WTC11 (cell line): ENCODE measurements at regions not wholly inside any gene's neighbourhood (a gene's known extent, or its start where the extent isn't known, plus 50 kb on each side); places are given as distances from the start of the nearest gene placed in this dataset.

ENCODE experiments used
- ATAC-seq: fragments of 200-7000 bp; cut with Tn5 transposase; 2 replicates; pipeline ENCODE4 v1.10.0; 2021; ENCODE audit warnings: mild to moderate bottlenecking, moderate library complexity
- CTCF ChIA-PET: fragments of 300-600 bp; sonication (Branson Sonifier 250); formaldehyde crosslinking; loops from one replicate; lab custom pipeline; 2021; ENCODE audit warnings: antibody characterized with exemption; lab: Charles Lee
- POLR2A ChIA-PET: fragments of 350-600 bp; sonication (Branson Sonifier 250); formaldehyde crosslinking; loops from one replicate; lab custom pipeline; 2021; ENCODE audit warnings: antibody characterized with exemption; lab: Charles Lee
- DNase-seq: peaks from one replicate; pipeline ENCODE4 v3.0.0; 2021; ENCODE audit warnings: low spot score
- H3K27ac Mint-ChIP-seq: 2 replicates; pipeline ENCODE4 v1.8.0; 2021; ENCODE audit warnings: mixed read lengths
- H3K27me3 Mint-ChIP-seq: 2 replicates; pipeline ENCODE4 v1.8.0; 2021; ENCODE audit warnings: low read depth, mild to moderate bottlenecking, moderate library complexity, mixed read lengths
- H3K36me3 Mint-ChIP-seq: 2 replicates; pipeline ENCODE4 v1.8.0; 2021; ENCODE audit warnings: mixed read lengths
- H3K4me1 Mint-ChIP-seq: 2 replicates; pipeline ENCODE4 v1.8.0; 2022; ENCODE audit warnings: mixed read lengths
- H3K4me3 Mint-ChIP-seq: 2 replicates; pipeline ENCODE4 v1.8.0; 2021; ENCODE audit warnings: mild to moderate bottlenecking, moderate library complexity, mixed read lengths
- H3K9me3 Mint-ChIP-seq: 2 replicates; pipeline ENCODE4 v1.8.0; 2021; ENCODE audit warnings: mixed read lengths
- AR ChIP-seq: fragments of 250-450 bp; sonication (Bioruptor Pico); IDR thresholded peaks from 2 replicates; pipeline ENCODE4 v1.9.0; 2021; ENCODE audit warnings: mild to moderate bottlenecking
- E2F5 ChIP-seq: sonication (generic); formaldehyde crosslinking; IDR thresholded peaks from 2 replicates; pipeline ENCODE4 v1.8.1; 2022; ENCODE audit warnings: mild to moderate bottlenecking, moderate library complexity, missing genetic modification reagents
- FOXJ3 ChIP-seq: sonication (generic); formaldehyde crosslinking; IDR thresholded peaks from 2 replicates; pipeline ENCODE4 v1.9.0; 2021; ENCODE audit warnings: missing genetic modification reagents, mild to moderate bottlenecking, borderline replicate concordance
- FOXP1 ChIP-seq: sonication (generic); formaldehyde crosslinking; IDR thresholded peaks from 2 replicates; pipeline ENCODE4 v1.8.0; 2022; ENCODE audit warnings: missing genetic modification reagents, mild to moderate bottlenecking, moderate library complexity, borderline replicate concordance
- IRF2 ChIP-seq: sonication (generic); formaldehyde crosslinking; IDR thresholded peaks from 2 replicates; pipeline ENCODE4 v1.8.0; 2022; ENCODE audit warnings: low read depth, missing genetic modification reagents, borderline replicate concordance
- MYBL2 ChIP-seq: sonication (generic); formaldehyde crosslinking; IDR thresholded peaks from 2 replicates; pipeline ENCODE4 v1.8.1; 2023; ENCODE audit warnings: mild to moderate bottlenecking, moderate library complexity, missing genetic modification reagents
- SOX15 ChIP-seq: fragments of 250-450 bp; sonication (Bioruptor Pico); IDR thresholded peaks from 2 replicates; pipeline ENCODE4 v1.9.0; 2021; ENCODE audit warnings: mild to moderate bottlenecking
- USF1 ChIP-seq: sonication (generic); formaldehyde crosslinking; IDR thresholded peaks from 2 replicates; pipeline ENCODE4 v1.8.0; 2022; ENCODE audit warnings: mild to moderate bottlenecking, missing genetic modification reagents
- ZNF121 ChIP-seq: sonication (generic); formaldehyde crosslinking; IDR thresholded peaks from 2 replicates; pipeline ENCODE4 v1.8.0; 2023; ENCODE audit warnings: missing genetic modification reagents
- ZNF396 ChIP-seq: fragments of 250-450 bp; sonication (Bioruptor Pico); IDR thresholded peaks from 2 replicates; pipeline ENCODE4 v1.8.0; 2021; ENCODE audit warnings: mild to moderate bottlenecking, moderate library complexity, borderline replicate concordance
- ZNF671 ChIP-seq: fragments of 250-450 bp; sonication (Bioruptor Pico); IDR thresholded peaks from 2 replicates; pipeline ENCODE4 v1.8.0; 2021; ENCODE audit warnings: mild to moderate bottlenecking
- ZSCAN18 ChIP-seq: fragments of 250-450 bp; sonication (Bioruptor Pico); IDR thresholded peaks from 2 replicates; pipeline ENCODE4 v2.1.2; 2022; ENCODE audit warnings: mild to moderate bottlenecking, moderate library complexity
- TF ChIP-seq, protein P1 (sequence below): sonication (generic); formaldehyde crosslinking; conservative IDR thresholded peaks from 2 replicates; pipeline ENCODE4 v1.8.1; 2022; ENCODE audit warnings: mild to moderate bottlenecking, missing genetic modification reagents
- TF ChIP-seq, protein P2 (sequence below): sonication (generic); formaldehyde crosslinking; IDR thresholded peaks from 2 replicates; pipeline ENCODE4 v1.8.0; 2023; ENCODE audit warnings: missing genetic modification reagents, mild to moderate bottlenecking, borderline replicate concordance
- TF ChIP-seq, protein P3 (sequence below): sonication (generic); formaldehyde crosslinking; IDR thresholded peaks from 2 replicates; pipeline ENCODE4 v1.8.0; 2022; ENCODE audit warnings: mild to moderate bottlenecking, missing genetic modification reagents
- TF ChIP-seq, protein P4 (sequence below): sonication (generic); formaldehyde crosslinking; IDR thresholded peaks from 2 replicates; pipeline ENCODE4 v1.8.1; 2023; ENCODE audit warnings: mild to moderate bottlenecking, moderate library complexity, missing genetic modification reagents
- TF ChIP-seq, protein P5 (sequence below): fragments of 200-600 bp; IDR thresholded peaks from 2 replicates; pipeline ENCODE4 v1.8.0; 2022; ENCODE audit warnings: antibody characterized with exemption
- TF ChIP-seq, protein P6 (sequence below): sonication (generic); formaldehyde crosslinking; IDR thresholded peaks from 2 replicates; pipeline ENCODE4 v1.8.0; 2022; ENCODE audit warnings: missing genetic modification reagents

DNA sequence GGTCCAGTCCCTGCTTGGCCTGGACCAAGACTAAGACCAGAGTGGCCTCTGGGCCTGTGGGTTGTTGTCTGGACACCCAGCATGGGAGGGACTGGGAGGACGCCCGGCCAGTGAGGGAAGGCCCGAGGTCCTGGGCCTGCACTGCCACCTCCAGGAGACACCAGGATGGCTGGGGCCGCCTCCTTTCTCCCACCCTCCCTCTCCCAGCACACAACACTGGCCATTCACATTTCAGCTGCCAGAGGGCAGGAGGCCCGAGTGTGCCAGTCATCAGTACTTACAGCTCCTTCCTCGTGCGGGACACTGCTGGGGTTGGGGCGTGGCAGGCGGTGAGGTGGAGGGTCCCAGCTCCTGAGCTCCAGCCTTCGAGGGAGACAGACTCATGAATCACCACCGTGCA lies 133.5 kb downstream of the ASB1 start:
- no peaks in the 10 kb centered on the region for H3K9me3 Mint-ChIP-seq
- DNase-seq (peak; percentile 56), ATAC-seq (peak; percentile 84)
- CTCF ChIA-PET: interaction anchor here (0.6 to 2.2 kb wide), 11 partner anchors 13 to 225 kb away, joined by 3 to 10 read pairs (median 5); no protein-coding TSS in a partner anchor
- no peaks in the 10 kb centered on the region; the same call in 1 of the 2 replicates for H3K27me3 Mint-ChIP-seq
- no peaks in the 10 kb centered on the region for H3K4me1 Mint-ChIP-seq
- POLR2A ChIA-PET: no interaction called here
- no peak overlapping the region for H3K27ac Mint-ChIP-seq
- H3K4me3 Mint-ChIP-seq: no peak overlapping the region
- no peaks in the 10 kb centered on the region for H3K36me3 Mint-ChIP-seq
- no peak for TF ChIP-seq E2F5 (CRISPR knock-in tag)
- TF ChIP-seq, protein P1, sequence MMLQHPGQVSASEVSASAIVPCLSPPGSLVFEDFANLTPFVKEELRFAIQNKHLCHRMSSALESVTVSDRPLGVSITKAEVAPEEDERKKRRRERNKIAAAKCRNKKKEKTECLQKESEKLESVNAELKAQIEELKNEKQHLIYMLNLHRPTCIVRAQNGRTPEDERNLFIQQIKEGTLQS (CRISPR knock-in tag): no peak
- no peak for TF ChIP-seq FOXJ3 (CRISPR knock-in tag)
- TF ChIP-seq ZSCAN18: no peak
- TF ChIP-seq IRF2: no peak
- no peak for TF ChIP-seq MYBL2
- TF ChIP-seq, protein P2, sequence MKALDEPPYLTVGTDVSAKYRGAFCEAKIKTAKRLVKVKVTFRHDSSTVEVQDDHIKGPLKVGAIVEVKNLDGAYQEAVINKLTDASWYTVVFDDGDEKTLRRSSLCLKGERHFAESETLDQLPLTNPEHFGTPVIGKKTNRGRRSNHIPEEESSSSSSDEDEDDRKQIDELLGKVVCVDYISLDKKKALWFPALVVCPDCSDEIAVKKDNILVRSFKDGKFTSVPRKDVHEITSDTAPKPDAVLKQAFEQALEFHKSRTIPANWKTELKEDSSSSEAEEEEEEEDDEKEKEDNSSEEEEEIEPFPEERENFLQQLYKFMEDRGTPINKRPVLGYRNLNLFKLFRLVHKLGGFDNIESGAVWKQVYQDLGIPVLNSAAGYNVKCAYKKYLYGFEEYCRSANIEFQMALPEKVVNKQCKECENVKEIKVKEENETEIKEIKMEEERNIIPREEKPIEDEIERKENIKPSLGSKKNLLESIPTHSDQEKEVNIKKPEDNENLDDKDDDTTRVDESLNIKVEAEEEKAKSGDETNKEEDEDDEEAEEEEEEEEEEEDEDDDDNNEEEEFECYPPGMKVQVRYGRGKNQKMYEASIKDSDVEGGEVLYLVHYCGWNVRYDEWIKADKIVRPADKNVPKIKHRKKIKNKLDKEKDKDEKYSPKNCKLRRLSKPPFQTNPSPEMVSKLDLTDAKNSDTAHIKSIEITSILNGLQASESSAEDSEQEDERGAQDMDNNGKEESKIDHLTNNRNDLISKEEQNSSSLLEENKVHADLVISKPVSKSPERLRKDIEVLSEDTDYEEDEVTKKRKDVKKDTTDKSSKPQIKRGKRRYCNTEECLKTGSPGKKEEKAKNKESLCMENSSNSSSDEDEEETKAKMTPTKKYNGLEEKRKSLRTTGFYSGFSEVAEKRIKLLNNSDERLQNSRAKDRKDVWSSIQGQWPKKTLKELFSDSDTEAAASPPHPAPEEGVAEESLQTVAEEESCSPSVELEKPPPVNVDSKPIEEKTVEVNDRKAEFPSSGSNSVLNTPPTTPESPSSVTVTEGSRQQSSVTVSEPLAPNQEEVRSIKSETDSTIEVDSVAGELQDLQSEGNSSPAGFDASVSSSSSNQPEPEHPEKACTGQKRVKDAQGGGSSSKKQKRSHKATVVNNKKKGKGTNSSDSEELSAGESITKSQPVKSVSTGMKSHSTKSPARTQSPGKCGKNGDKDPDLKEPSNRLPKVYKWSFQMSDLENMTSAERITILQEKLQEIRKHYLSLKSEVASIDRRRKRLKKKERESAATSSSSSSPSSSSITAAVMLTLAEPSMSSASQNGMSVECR (CRISPR knock-in tag): no peak
- TF ChIP-seq, protein P3, sequence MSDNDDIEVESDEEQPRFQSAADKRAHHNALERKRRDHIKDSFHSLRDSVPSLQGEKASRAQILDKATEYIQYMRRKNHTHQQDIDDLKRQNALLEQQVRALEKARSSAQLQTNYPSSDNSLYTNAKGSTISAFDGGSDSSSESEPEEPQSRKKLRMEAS (CRISPR knock-in tag): no peak
- TF ChIP-seq, protein P4, sequence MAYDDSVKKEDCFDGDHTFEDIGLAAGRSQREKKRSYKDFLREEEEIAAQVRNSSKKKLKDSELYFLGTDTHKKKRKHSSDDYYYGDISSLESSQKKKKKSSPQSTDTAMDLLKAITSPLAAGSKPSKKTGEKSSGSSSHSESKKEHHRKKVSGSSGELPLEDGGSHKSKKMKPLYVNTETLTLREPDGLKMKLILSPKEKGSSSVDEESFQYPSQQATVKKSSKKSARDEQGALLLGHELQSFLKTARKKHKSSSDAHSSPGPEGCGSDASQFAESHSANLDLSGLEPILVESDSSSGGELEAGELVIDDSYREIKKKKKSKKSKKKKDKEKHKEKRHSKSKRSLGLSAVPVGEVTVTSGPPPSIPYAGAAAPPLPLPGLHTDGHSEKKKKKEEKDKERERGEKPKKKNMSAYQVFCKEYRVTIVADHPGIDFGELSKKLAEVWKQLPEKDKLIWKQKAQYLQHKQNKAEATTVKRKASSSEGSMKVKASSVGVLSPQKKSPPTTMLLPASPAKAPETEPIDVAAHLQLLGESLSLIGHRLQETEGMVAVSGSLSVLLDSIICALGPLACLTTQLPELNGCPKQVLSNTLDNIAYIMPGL (CRISPR knock-in tag): no peak
- TF ChIP-seq FOXP1 (CRISPR knock-in tag): no peak
- TF ChIP-seq ZNF121: no peak
- TF ChIP-seq, protein P5, sequence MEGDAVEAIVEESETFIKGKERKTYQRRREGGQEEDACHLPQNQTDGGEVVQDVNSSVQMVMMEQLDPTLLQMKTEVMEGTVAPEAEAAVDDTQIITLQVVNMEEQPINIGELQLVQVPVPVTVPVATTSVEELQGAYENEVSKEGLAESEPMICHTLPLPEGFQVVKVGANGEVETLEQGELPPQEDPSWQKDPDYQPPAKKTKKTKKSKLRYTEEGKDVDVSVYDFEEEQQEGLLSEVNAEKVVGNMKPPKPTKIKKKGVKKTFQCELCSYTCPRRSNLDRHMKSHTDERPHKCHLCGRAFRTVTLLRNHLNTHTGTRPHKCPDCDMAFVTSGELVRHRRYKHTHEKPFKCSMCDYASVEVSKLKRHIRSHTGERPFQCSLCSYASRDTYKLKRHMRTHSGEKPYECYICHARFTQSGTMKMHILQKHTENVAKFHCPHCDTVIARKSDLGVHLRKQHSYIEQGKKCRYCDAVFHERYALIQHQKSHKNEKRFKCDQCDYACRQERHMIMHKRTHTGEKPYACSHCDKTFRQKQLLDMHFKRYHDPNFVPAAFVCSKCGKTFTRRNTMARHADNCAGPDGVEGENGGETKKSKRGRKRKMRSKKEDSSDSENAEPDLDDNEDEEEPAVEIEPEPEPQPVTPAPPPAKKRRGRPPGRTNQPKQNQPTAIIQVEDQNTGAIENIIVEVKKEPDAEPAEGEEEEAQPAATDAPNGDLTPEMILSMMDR: no peak
- no peak for TF ChIP-seq SOX15
- no peak for TF ChIP-seq ZNF671 (CRISPR knock-in tag)
- TF ChIP-seq AR: no peak
- no peak for TF ChIP-seq USF1 (CRISPR knock-in tag)
- TF ChIP-seq, protein P6, sequence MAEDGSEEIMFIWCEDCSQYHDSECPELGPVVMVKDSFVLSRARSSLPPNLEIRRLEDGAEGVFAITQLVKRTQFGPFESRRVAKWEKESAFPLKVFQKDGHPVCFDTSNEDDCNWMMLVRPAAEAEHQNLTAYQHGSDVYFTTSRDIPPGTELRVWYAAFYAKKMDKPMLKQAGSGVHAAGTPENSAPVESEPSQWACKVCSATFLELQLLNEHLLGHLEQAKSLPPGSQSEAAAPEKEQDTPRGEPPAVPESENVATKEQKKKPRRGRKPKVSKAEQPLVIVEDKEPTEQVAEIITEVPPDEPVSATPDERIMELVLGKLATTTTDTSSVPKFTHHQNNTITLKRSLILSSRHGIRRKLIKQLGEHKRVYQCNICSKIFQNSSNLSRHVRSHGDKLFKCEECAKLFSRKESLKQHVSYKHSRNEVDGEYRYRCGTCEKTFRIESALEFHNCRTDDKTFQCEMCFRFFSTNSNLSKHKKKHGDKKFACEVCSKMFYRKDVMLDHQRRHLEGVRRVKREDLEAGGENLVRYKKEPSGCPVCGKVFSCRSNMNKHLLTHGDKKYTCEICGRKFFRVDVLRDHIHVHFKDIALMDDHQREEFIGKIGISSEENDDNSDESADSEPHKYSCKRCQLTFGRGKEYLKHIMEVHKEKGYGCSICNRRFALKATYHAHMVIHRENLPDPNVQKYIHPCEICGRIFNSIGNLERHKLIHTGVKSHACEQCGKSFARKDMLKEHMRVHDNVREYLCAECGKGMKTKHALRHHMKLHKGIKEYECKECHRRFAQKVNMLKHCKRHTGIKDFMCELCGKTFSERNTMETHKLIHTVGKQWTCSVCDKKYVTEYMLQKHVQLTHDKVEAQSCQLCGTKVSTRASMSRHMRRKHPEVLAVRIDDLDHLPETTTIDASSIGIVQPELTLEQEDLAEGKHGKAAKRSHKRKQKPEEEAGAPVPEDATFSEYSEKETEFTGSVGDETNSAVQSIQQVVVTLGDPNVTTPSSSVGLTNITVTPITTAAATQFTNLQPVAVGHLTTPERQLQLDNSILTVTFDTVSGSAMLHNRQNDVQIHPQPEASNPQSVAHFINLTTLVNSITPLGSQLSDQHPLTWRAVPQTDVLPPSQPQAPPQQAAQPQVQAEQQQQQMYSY (CRISPR knock-in tag): no peak
- TF ChIP-seq ZNF396 (CRISPR knock-in tag): no peak
